Transverse colon (tissue), 4 donors: ENCODE measurements at regions not wholly inside any gene's neighbourhood (a gene's known extent, or its start where the extent isn't known, plus 50 kb on each side); places are given as distances from the start of the nearest gene placed in this dataset.

Source experiments
- DNase-seq: peaks from one replicate; pipeline ENCODE4 v3.0.0-alpha.2; 2019
- H3K27ac ChIP-seq, 4 donors: fragments of 200-600 bp; sonication (generic); 2 replicates each; pipeline ENCODE4 v1.5.1; 2016 to 2018; ENCODE audit warnings: inconsistent platforms in 4 of 4
- H3K27me3 ChIP-seq: fragments of 200-600 bp; sonication (generic); 2 replicates; pipeline ENCODE4 v1.5.1; 2017; ENCODE audit warnings: inconsistent platforms
- H3K36me3 ChIP-seq, 4 donors: fragments of 200-600 bp; sonication (generic); 2 replicates each; pipeline ENCODE4 v1.5.1; 2017 to 2019; ENCODE audit warnings: inconsistent platforms in 4 of 4
- H3K4me1 ChIP-seq, 4 donors: fragments of 200-600 bp; sonication (generic); 2 replicates each; pipeline ENCODE4 v1.5.1; 2017 to 2020; ENCODE audit warnings: inconsistent platforms in 4 of 4
- H3K4me3 ChIP-seq, 4 donors: fragments of 200-600 bp; sonication (generic); 1 replicate in 1 of 4; 2 replicates in 3 of 4; pipeline versions ENCODE4 v1.5.1 to v1.6.1; 2017 to 2019; ENCODE audit warnings: inconsistent platforms in 4 of 4
- H3K9me3 ChIP-seq, 2 donors: fragments of 200-600 bp; sonication (generic); 2 replicates each; pipeline ENCODE4 v1.5.1; 2017 to 2019; ENCODE audit warnings: inconsistent platforms in 2 of 2
- CTCF ChIP-seq, 5 experiments: fragments of 200-600 bp in 3 of 5; fragments of 450-650 bp in 2 of 5; sonication (generic) in 3 of 5; IDR thresholded peaks; 1 replicate in 2 of 5; 2 replicates in 3 of 5; pipeline ENCODE4 v1.5.1; 2016 to 2017; ENCODE audit warnings: antibody characterized with exemption in 5 of 5, inconsistent platforms in 3 of 5, mild to moderate bottlenecking in 2 of 5, moderate library complexity in 1 of 5
- EP300 ChIP-seq: sonication (generic); formaldehyde crosslinking; IDR thresholded peaks from one replicate; pipeline ENCODE4 v1.6.1; 2017; ENCODE audit warnings: antibody characterized with exemption, low read depth
- POLR2A ChIP-seq: fragments of 450-650 bp; IDR thresholded peaks from one replicate; pipeline ENCODE4 v1.6.1; 2016; ENCODE audit warnings: antibody characterized with exemption, mild to moderate bottlenecking, moderate library complexity
- POLR2AphosphoS5 ChIP-seq, 3 donors: sonication (generic); formaldehyde crosslinking; IDR thresholded peaks; one replicate each; pipeline ENCODE4 v1.6.1; 2016; ENCODE audit warnings: antibody characterized with exemption in 3 of 3
- WGBS, 2 donors: methylation state at CpG; one replicate each; pipeline ENCODE4 v1.1.5; 2018; ENCODE audit warnings: low coverage in 1 of 2; 5-methylcytosine and 5-hydroxymethylcytosine counted together
- in situ Hi-C, 4 donors: fragments of 200-750 bp; cut with MboI; loops; one replicate each; pipeline versions ENCODE4 v1.15.0 to v1.15.1; 2017; ENCODE audit warnings: low sequenced_read_pairs in 3 of 4, low pct_ligation_motif_present in 1 of 4, low pct_unique_long_range_greater_than_20kb in 1 of 4
- intact Hi-C: fragments of 100-400 bp; cut with DNase I; formaldehyde crosslinking; loops from one replicate; pipeline ENCODE4 v1.15.1; 2023; ENCODE audit warnings: low total_unique reads

- 57 to 88% methylated on average over 1 to 3 of the region's 3 CpGs for WGBS, 2 donors
These were observed 210.1 kb upstream of the SLC24A2 start for GRCh38 chr9:19998823-19999455.

GRCh38 chr9:19998153-19998552, 209.3 kb upstream of the SLC24A2 start:
- no peaks in the 10 kb centered on the region for H3K4me1 ChIP-seq
- 50 to 55% methylated on average over 1 to 2 of the region's 2 CpGs for WGBS, 2 donors
- no peaks in the 10 kb centered on the region for H3K27me3 ChIP-seq
- H3K27ac ChIP-seq = no peak overlapping the region
- no peak for TF ChIP-seq POLR2AphosphoS5 (IDR thresholded peaks at IDR 0.05)
- TF ChIP-seq POLR2A = no peak
- no peak for TF ChIP-seq EP300
- no peak for TF ChIP-seq CTCF (IDR thresholded peaks at IDR 0.05)
- H3K9me3 ChIP-seq = no peaks in the 10 kb centered on the region
- H3K36me3 ChIP-seq = no peaks in the 10 kb centered on the region
- DNase-seq = no peak
- intact Hi-C loops (no loop called here), in situ Hi-C loops (no loop called here)
- no peak overlapping the region for H3K4me3 ChIP-seq

More at GRCh38 chr9:19998823-19999455, 210.1 kb upstream of the SLC24A2 start:
- no peak for DNase-seq
- intact Hi-C loops = no loop called here
- Histone ChIP-seq H3K27me3 (no peaks in the 10 kb centered on the region), H3K4me1 (no peaks in the 10 kb centered on the region), H3K9me3 (no peaks in the 10 kb centered on the region), H3K27ac (no peak overlapping the region), H3K4me3 (no peak overlapping the region), H3K36me3 (no peaks in the 10 kb centered on the region)
- in situ Hi-C loops = no loop called here
- no peak for TF ChIP-seq CTCF (IDR thresholded peaks at IDR 0.05)
- TF ChIP-seq POLR2AphosphoS5 (IDR thresholded peaks at IDR 0.05) = no peak
- TF ChIP-seq POLR2A = no peak
- TF ChIP-seq EP300 = no peak

- Histone ChIP-seq H3K27me3 (no peaks in the 10 kb centered on the region), H3K27ac (no peak overlapping the region), H3K4me3 (no peak overlapping the region), H3K9me3 (no peaks in the 10 kb centered on the region), H3K36me3 (no peaks in the 10 kb centered on the region), H3K4me1 (no peaks in the 10 kb centered on the region)
- intact Hi-C loops = no loop called here
- no peak for DNase-seq
- in situ Hi-C loops = no loop called here
- no peak for TF ChIP-seq CTCF (IDR thresholded peaks at IDR 0.05)
- TF ChIP-seq EP300 = no peak
- no peak for TF ChIP-seq POLR2A
- no peak for TF ChIP-seq POLR2AphosphoS5 (IDR thresholded peaks at IDR 0.05)
These were observed 206.8 kb upstream of the SLC24A2 start for GRCh38 chr9:19995619-19996018.

- no peak overlapping the region for H3K4me3 ChIP-seq
- no peaks in the 10 kb centered on the region for H3K4me1 ChIP-seq
- WGBS, 2 donors = 84% methylated on average over 2 of the region's 2 CpGs; no CpG with 5 or more reads in 1 of the 2 donors
- intact Hi-C loops = no loop called here
- H3K27ac ChIP-seq = no peak overlapping the region
- no peaks in the 10 kb centered on the region for H3K9me3 ChIP-seq
- H3K27me3 ChIP-seq = no peaks in the 10 kb centered on the region
- in situ Hi-C loops = no loop called here
- no peaks in the 10 kb centered on the region for H3K36me3 ChIP-seq
- DNase-seq = no peak
- TF ChIP-seq EP300 (no peak), CTCF (IDR thresholded peaks at IDR 0.05) (no peak)
These were observed 205.5 kb upstream of the SLC24A2 start for GRCh38 chr9:19994296-19994695.
